Esophagus muscularis mucosa (tissue), 4 donors: ENCODE measurements at regions not wholly inside any gene's neighbourhood (a gene's known extent, or its start where the extent isn't known, plus 50 kb on each side); places are given as distances from the start of the nearest gene placed in this dataset.

Experiments used
- DNase-seq: peaks from one replicate; pipeline ENCODE4 v3.0.0-alpha.2; 2017; ENCODE audit errors: extremely low spot score
- H3K27ac ChIP-seq, 4 donors: fragments of 200-600 bp; sonication (generic); replicated peaks in 1 of 4; 1 replicate in 3 of 4; 2 replicates in 1 of 4; pipeline ENCODE4 v1.5.1; 2016 to 2019; ENCODE audit warnings: mild to moderate bottlenecking in 1 of 4
- H3K27me3 ChIP-seq, 4 donors: fragments of 200-600 bp; sonication (generic); one replicate each; pipeline versions ENCODE4 v1.5.1 to v1.6.0; 2016 to 2019
- H3K36me3 ChIP-seq, 4 donors: fragments of 200-600 bp; sonication (generic); one replicate each; pipeline ENCODE4 v1.5.1; 2016 to 2019
- H3K4me1 ChIP-seq, 4 donors: fragments of 200-600 bp; sonication (generic); one replicate each; pipeline ENCODE4 v1.5.1; 2016 to 2019
- H3K4me3 ChIP-seq, 4 donors: fragments of 200-600 bp; sonication (generic); 1 replicate in 2 of 4; 2 replicates in 2 of 4; pipeline ENCODE4 v1.5.1; 2016 to 2019; ENCODE audit warnings: mild to moderate bottlenecking in 4 of 4, moderate library complexity in 1 of 4
- H3K9me3 ChIP-seq, 4 donors: fragments of 200-600 bp; sonication (generic); 1 replicate in 3 of 4; 2 replicates in 1 of 4; pipeline ENCODE4 v1.5.1; 2016 to 2019
- CTCF ChIP-seq, 3 experiments: fragments of 200-600 bp in 2 of 3; fragments of 450-650 bp in 1 of 3; sonication (generic) in 2 of 3; IDR thresholded peaks; one replicate each; pipeline ENCODE4 v1.5.1; 2017 to 2019; ENCODE audit warnings: antibody characterized with exemption in 3 of 3, mild to moderate bottlenecking in 2 of 3, moderate library complexity in 1 of 3
- EP300 ChIP-seq: sonication (generic); formaldehyde crosslinking; IDR thresholded peaks from one replicate; pipeline ENCODE4 v1.6.1; 2017; ENCODE audit warnings: antibody characterized with exemption
- POLR2A ChIP-seq: fragments of 450-650 bp; IDR thresholded peaks from one replicate; pipeline ENCODE4 v1.6.1; 2017; ENCODE audit warnings: antibody characterized with exemption, moderate library complexity, mild to moderate bottlenecking, low read depth
- POLR2AphosphoS5 ChIP-seq, 2 donors: sonication (generic); formaldehyde crosslinking; IDR thresholded peaks; one replicate each; pipeline ENCODE4 v1.6.1; 2017; ENCODE audit warnings: antibody characterized with exemption in 2 of 2
- WGBS: methylation state at CpG from one replicate; pipeline ENCODE4 v1.1.5; 2018; 5-methylcytosine and 5-hydroxymethylcytosine counted together
- intact Hi-C: fragments of 100-400 bp; cut with DNase I; formaldehyde crosslinking; loops from one replicate; pipeline ENCODE4 v1.15.1; 2023

DNA sequence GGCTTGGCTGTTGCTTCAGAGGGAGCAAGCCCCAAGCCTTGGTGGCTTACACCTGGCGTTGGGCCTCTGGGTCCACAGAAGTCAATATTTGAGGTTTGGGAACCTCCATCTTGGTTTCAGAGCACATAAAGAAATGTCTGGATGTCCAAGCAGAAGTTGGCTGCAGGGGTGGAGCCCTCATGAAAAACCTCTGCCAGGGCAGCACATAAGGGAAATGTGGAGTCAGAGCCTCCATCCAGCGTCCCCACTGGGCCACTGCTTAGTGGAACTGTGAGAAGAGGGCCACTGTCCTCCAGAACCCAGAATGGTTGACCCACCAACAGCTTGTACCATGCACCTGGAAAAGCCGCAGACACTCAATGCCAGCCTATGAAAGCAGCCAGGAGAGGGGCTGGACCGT lies 573.5 kb upstream of the ZWINT start:
- H3K27ac ChIP-seq: no peak overlapping the region
- H3K36me3 ChIP-seq: no peaks in the 10 kb centered on the region
- intact Hi-C loops: no loop called here
- no peaks in the 10 kb centered on the region for H3K4me1 ChIP-seq
- 85% methylated on average over 4 of the region's 4 CpGs for WGBS
- TF ChIP-seq POLR2A (no peak), CTCF (IDR thresholded peaks at IDR 0.05) (no peak)
- H3K27me3 ChIP-seq: no peaks in the 10 kb centered on the region
- DNase-seq: no peak
- no peak overlapping the region for H3K4me3 ChIP-seq
- peaks cover 0 to 5% (median 3%) of the 10 kb centered on the region in 4 donors for H3K9me3 ChIP-seq

DNA sequence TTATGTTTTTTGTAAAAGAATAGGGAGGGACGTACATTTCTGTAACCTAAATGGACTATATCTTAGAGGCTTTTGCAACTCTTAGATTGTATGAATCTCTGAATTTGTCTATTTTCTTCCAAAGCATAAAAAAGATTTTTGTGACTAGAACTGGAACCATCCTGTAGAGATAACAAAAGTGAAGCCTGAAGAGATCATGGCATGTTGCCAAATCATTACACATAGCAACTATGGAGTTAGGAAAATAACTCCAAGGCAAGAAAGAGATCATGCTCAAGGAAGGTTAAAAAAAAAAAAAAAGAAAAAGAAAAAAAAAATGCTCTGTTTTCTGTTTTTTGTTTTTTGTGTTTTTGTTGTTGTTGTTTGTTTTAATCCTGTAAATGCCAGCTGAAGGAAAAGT lies 567.7 kb upstream of the ZWINT start:
- Histone ChIP-seq H3K4me3 (no peak overlapping the region), H3K36me3 (no peaks in the 10 kb centered on the region), H3K27ac (no peak overlapping the region), H3K4me1 (no peaks in the 10 kb centered on the region), H3K27me3 (no peaks in the 10 kb centered on the region), H3K9me3 (peaks cover 0 to 11% (median 0%) of the 10 kb centered on the region in 4 donors)
- intact Hi-C loops: no loop called here
- no peak for TF ChIP-seq EP300
- no peak for TF ChIP-seq POLR2A
- TF ChIP-seq POLR2AphosphoS5 (IDR thresholded peaks at IDR 0.05): no peak
- TF ChIP-seq CTCF (IDR thresholded peaks at IDR 0.05): no peak
- DNase-seq: no peak
- 67% methylated on average over 1 of the region's 1 CpG for WGBS

GRCh38 chr10:56927701-56928100 lies 566.6 kb upstream of the ZWINT start:
- H3K36me3 ChIP-seq: no peaks in the 10 kb centered on the region
- H3K4me3 ChIP-seq: no peak overlapping the region
- no peak overlapping the region for H3K27ac ChIP-seq
- DNase-seq: no peak
- no peaks in the 10 kb centered on the region for H3K4me1 ChIP-seq
- WGBS: 70% methylated on average over 2 of the region's 2 CpGs
- intact Hi-C loops: no loop called here
- H3K9me3 ChIP-seq: peaks cover 0 to 14% (median 6%) of the 10 kb centered on the region in 4 donors
- H3K27me3 ChIP-seq: no peaks in the 10 kb centered on the region
- TF ChIP-seq POLR2AphosphoS5 (IDR thresholded peaks at IDR 0.05) (no peak), POLR2A (no peak), EP300 (no peak), CTCF (IDR thresholded peaks at IDR 0.05) (no peak)

DNA sequence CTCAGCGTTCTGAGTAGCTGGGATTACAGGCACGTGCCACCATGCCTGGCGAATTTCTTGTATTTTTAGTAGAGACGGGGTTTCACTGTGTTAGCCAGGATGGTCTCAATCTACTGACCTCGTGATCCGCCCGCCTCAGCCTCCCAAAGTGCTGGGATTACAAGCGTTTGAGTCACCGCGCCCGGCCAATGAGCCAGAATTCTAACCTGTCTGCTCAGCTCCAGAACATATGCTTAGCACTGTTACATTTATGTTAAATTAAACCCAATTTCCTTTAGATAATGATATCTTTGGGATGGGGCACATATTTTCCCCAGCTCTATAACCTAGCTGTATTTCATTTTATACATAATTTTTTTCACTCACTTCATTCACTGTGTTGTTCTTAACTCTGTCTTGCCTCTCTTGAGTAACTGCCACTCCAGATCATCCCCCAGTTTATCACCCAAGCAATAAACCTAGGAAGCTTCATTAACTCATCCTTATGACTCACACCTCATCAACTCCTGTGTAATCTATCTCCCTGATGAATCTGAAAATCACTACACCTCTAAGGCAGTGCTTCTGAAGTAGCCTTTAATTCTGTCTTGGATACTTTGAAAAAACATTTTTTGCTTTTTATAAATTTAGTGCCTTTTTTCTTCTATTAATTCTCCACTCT lies 559.7 kb upstream of the ZWINT start:
- 86% methylated on average over 11 of the region's 11 CpGs for WGBS
- no peak overlapping the region for H3K27ac ChIP-seq

More for the DNA sequence above, 559.7 kb upstream of the ZWINT start:
- peaks cover 0 to 14% (median 6%) of the 10 kb centered on the region in 4 donors for H3K9me3 ChIP-seq
- H3K4me3 ChIP-seq: no peak overlapping the region
- TF ChIP-seq CTCF (IDR thresholded peaks at IDR 0.05) (no peak), POLR2AphosphoS5 (IDR thresholded peaks at IDR 0.05) (no peak), POLR2A (no peak), EP300 (no peak)
- H3K36me3 ChIP-seq: no peaks in the 10 kb centered on the region
- H3K4me1 ChIP-seq: no peaks in the 10 kb centered on the region
- no peak for DNase-seq
- no peaks in the 10 kb centered on the region for H3K27me3 ChIP-seq
- intact Hi-C loops: no loop called here
